ENCODE measurements at regions not wholly inside any gene's neighbourhood (a gene's known extent, or its start where the extent isn't known, plus 50 kb on each side); places are given as distances from the start of the nearest gene placed in this dataset.

- TF ChIP-seq CTCF (IDR thresholded peaks at IDR 0.05) (no peak), POLR2A (IDR thresholded peaks at IDR 0.05; ENCODE audit: low read depth) (no peak), POLR2AphosphoS5 (IDR thresholded peaks at IDR 0.05) (no peak)
Observed at GRCh38 chr21:19510653-19511052, 1107.1 kb upstream of the TMPRSS15 start.
